HG02885 (cell line): ENCODE measurements at regions not wholly inside any gene's neighbourhood (a gene's known extent, or its start where the extent isn't known, plus 50 kb on each side); places are given as distances from the start of the nearest gene placed in this dataset.
"Not testable (repeated sequence)": the region's sequence is repeated elsewhere in the genome, so short reads cannot be mapped to it uniquely, and the experiment has no call there.

Experiments
- ATAC-seq: cut with Tn5 transposase; IDR thresholded peaks from one replicate; pipeline ENCODE4 v1.9.1; 2021; ENCODE audit warnings: mild to moderate bottlenecking; ENCODE audit not compliant: unreplicated experiment, poor library complexity

DNA sequence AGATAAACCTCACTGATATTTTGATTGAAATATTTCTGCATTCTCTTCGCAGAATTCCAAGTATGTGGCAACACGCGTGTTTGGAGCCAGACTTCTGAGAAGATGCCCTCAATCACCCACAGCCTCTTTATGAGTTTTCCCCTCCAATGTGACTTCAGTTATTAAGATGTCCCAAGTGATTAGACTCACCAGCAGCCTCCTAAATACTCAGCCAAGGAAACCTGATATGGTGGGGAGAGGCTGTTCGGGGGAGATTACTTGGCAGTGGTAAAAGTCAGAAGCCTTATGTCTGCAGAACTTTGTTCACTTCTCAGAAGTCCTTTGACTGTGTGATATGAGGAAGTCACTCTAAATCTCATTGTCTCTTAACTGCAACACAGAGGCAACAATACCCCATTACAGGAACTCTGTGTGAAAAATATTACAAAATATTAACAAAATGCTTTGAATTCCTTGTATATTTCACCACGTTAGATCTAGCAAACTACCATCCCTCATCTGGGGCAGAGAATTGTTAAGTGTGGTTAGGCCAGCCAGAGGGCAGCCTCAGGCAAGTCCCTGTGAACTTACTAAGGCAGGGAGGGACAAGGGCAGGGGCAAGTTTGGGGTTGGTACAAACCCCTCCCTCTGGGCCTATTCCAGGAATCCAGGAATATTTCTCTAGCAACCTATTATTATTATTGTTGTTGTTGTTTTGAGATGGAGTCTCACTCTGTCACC, 151.4 kb upstream of the USP9X start:
- no peak for ATAC-seq

DNA sequence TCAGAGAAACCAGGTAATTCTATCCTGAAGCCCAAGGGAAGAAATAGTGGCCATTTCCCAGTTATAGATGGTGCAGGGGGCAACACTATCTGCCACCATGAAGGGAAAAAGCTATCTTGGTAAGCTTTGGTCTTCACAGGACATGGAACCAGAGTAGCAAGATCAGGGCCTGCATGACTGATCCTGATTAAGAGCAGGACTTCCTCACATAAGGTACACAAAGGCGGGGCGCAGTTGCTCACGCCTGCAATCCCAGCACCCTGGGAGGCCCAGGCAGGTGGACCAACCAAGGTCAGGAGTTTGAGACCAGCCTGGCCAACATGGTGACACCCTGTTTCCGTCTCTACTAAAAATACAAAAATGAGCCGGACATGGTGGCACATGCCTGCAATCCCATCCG, 148.4 kb upstream of the USP9X start:
- no peak for ATAC-seq

DNA sequence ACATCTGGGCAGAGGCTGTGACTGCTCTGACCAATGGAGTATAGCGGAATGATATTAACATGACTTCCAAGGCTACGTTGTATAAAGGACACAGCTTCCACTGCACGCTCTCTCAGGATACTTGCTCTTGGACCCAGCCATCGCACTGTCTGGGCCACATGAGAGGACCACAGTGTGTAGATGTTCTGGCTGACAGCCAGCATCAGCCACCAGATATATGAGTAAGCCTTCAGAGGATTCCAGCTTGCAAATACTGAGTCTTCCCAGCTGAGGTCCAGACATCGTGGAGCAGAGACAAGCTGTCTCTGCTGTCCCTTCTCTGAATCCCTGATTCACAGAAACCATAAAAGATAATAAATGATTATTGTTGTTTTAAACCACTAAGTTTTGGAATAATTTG, 146.8 kb upstream of the USP9X start:
- no peak for ATAC-seq

DNA sequence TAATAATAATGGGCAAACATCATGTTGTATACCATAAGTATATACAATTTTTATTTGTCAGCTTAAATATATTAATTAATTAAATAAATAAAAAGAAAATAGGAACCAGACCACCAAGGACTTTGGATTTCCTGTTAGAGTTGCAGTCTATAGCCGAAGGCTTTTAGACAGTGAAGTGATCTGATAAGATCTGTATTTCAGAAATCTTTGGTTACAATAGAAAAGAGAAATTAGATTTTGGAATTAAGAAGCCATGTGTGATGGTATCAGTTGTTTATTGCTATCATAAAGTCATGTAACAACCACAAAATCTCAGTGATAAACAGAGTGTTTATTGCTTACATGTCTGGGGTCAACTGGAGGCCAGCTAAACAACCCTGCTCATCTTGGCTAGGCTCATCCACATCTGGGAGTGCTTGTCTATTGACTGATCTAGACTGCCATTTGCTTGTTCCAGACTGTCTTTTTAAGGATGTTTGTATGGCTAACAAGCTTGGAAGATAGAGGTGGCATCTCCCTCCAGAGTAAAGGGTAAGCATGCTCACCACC, 142.1 kb upstream of the USP9X start:
- no peak for ATAC-seq

DNA sequence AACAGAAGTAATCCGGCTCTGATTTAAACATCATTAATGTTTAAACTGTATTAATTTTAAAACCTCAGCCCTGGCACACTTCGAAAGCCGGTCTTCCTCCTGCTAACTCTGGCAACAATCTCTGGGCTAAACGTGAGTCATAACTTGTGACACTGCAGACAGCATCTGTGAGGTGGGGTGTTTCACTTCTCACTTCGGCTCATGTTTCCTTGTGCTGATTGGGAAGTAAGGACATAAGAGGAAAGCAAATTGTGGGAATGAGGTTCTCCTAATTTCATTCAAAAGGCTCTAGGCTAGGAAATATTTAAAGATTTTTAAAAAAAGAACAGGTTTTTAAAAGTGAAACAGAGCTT, 139.9 kb upstream of the USP9X start:
- ATAC-seq = peak; percentile 71

DNA sequence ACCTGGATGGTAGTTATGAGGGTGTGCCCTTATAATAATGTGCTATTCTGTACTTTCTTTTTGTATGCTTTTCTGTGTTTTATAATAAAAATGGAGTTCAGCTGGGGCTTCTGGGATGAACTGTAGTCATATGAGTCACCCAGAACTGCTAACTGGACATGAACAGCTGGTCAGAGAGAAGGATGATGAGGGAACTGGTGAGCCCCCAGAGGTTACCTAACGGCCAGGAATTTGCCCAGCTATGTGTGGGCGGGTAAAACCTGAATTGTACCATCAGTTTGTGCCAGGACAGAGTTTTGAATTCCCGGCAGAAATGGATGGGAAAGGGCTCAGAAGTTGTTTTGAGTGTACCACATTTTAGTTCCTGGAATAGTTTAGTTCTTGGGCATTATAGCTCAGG, 138.0 kb upstream of the USP9X start:
- no peak for ATAC-seq

DNA sequence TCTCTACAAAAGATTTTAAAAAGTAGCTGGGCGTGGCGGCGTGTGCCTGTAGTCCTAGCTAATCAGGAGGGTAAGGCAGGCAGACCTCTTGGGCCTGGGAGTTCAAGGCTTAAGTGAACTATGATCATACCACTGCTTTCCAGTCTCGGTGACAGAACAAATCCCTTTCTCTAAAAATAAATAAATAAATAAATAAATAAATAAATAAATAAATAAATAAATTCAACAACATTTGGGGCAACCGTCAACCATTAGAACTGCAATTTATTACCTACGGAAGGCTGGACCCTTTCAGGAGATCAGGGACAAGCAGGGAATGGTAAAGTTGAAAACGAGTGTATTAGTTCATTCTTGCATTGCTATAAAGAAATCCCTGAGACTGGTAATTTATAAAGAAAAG, 136.2 kb upstream of the USP9X start:
- no peak for ATAC-seq

DNA sequence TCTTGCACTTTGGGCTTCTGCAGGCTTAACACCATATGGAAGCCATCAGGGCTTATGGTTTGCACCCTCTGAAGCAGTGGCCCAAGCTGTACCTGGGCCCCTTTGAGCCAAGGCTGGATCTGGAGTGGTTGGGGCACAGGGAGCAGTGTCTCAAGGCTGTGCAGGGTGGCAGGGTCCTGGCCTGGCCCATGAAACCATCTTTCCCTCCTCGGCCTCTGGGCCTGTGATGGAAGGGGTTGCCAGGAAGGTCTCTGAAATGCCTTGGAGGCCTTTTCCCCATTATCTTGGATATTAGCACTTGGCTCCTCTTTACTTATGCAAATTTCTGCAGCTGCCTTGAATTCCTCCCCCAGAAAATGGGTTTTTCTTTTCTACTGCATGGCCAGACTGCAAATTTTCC, 134.7 kb upstream of the USP9X start:
- no peak for ATAC-seq

DNA sequence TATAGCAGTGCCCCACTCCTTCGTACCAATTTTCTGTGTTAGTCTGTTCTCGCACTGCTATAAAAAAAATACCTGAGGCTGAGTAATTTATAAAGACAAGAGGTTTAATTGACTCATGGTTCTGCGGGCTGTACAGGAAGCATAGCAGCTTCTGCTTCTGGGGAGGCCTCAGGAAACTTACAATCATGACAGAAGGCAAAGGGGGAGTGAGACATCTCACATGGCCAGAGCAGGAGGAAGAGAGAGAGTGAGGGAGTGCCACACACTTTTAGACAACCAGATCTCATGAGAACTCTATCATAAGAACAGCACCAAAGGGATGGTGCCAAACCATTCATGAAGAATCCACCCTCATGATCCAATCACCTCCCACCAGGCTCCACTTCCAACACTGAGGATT, 133.8 kb upstream of the USP9X start:
- ATAC-seq = not testable (repeated sequence)

DNA sequence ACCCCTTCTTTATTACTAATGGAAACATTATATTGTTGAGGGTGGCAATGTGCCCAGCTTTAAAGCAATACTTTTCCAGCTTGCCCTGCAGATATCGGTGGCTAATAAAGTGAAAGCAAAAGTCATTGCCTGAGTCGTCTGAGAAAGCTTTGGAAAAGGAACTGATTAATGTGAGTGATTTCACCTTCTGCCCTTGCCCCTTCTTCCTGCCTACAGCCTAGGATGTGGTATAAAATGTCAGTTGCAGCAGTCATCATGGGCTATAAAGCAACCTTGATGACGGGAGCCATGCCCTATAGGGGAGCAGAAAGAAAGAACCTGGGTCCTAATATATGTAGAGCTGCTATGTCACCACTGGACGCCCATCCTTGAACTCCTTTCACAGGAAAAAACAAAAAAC, 132.4 kb upstream of the USP9X start:
- no peak for ATAC-seq

DNA sequence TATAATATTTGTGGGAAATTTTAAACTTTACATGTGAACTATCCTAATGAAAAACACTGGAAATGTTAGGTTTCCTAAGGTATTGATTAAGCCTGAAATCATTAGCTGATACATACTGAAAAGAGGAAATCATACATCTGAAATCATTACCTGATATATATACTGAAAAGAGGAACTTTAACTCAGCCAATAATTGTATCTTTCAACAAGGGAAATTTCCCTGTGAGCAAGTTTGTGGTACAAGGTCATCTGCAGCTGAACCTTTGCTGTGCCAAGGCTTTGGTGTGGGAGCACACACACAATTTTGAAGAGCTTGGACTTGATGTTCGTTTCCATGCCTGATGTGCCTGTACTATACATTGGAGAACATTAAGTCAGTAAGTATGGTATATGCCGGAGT, 131.9 kb upstream of the USP9X start:
- peak; percentile 73 for ATAC-seq

DNA sequence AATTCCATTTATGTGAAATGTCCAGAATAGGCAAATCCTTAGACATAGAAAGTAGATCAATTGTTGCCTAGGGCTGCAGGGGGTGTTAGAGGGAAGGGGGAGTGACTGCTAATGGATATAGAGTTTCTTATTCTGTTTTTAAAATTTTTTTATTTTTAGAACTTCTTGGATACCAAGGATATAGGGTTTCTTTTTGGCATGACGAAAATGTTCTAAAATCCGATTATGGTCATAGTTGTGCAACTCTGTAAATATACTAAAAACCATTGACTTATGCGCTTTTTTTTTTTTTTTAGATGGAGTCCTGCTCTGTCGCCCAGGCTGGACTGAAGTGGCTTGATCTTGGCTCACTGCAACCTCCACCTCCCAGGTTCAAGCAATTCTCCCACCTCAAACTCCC, 125.2 kb upstream of the USP9X start:
- no peak for ATAC-seq

DNA sequence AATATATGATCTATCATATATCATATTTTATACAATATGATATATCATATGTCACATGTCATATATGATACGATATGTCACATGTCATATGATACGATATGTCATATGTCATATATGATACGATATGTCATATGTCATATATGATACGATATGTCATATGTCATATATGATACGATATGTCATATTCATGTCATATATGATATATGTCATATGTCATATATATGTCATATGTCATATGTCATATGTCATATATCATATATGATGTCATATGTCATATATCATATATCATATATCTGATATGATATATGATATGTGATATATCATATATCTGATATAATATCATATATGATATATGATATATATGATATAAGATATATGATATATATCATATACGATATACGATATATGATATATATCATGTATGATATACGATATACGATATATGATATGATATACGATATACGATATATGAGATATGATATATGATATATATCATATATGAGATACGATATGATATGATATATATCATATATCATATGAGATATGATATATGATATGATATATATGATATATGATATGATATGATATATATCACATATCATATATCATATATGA, 122.3 kb upstream of the USP9X start:
- no peak for ATAC-seq

DNA sequence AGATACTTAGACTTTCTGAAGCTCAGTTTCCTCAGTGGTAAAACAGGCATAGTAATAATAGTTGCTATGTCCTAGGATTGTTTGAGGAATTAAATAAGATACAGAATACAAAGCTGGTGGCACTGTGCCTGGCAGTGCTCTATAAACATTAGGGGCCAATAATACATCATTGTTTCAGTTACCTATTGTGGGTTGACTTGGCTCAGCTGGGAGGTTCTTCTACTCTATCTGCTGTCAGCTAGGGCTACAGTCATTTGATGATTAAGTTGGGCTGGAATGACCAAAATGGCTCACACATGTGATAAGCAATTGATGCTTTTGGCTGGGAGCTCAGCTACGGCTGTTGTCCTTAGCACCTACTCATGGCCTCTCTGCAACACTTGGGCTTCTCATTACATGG, 121.2 kb upstream of the USP9X start:
- no peak for ATAC-seq

DNA sequence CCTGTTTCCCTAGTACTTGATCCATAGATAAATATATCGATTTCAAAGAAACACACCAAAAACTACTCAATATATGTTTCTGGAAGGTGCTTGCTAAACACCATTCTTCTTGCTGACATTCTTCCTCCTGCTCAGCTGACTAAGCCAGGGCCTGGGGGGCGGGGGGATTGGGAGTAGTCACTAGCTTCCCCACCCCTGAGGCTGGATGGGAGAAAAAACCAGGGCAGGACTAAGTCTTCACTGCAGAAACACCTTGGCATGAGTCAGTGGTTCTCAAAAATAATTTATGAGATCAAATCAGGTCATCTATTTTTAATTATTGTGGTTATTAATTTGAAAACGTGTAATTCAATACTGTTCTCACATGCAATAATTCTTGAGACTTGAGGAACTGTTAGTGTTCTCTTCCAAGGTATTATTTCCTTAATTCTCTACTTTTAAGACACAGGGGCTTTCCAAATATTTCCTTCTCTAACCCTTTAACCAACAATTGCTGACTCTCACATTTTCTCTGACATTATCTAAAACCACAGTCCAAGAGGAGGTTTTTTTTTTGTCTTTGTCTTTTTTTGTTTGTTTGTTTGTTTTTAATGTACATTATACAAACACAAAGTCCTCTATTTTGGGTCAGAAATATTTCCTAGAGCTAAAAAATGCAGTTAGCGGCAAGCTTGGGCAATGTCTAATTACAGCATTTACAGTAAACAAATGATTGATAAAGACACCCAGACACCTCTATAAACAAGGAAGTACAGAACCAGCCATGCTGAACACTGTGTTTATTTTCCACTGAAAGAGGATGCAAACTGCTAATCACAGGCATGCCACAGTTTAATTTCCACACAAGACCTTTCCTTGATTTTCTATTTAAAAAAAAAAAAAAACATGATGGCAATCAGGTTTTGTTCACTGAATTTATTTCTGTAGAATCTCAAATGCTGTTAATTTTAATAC, 120.3 kb upstream of the USP9X start:
- no peak for ATAC-seq

DNA sequence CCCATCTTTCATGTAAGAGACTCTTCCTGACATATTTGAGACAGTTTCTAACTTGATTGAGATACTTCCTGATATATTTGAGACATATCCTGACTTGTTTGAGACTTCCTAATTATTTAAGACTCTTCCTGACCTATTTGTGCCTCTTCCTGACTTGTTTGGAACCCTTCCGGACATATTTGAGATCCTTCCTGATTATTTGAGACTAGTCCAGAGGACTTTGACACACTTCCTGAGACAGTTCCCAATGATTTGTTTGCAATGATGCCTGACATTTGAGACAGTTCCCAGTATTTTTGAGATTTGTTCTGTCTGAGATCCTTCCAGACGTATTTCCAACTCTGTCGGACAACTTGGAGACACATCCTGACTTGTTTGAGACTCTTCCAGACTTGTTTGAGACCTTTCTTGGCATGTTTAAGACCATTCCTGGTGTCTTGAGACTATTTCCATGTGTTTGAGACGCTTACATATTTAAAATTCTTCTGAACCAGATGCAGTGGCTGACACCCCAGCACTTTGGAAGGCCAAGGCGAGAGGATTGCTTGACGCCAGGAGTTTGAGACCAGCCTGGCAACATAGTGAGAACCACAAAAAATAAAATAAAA, 118.9 kb upstream of the USP9X start:
- no peak for ATAC-seq

DNA sequence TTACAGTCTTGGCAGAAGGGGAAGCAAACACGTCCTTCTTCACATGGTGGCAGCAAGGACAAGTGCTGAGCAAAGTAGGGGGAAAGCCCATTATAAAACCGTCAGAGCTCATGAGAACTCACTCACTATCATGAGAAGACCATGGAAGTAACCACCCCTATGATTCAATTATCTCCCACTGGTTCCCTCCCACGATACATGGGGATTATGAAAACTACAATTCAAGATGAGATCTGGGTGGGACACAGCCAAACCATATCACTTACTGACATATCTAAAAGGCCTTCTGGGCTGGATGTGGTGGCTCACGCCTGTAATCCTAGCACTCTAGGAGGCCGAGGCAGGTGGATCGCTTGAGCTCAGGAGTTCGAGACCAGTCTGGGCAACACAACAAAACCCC, 117.1 kb upstream of the USP9X start:
- ATAC-seq = no peak

DNA sequence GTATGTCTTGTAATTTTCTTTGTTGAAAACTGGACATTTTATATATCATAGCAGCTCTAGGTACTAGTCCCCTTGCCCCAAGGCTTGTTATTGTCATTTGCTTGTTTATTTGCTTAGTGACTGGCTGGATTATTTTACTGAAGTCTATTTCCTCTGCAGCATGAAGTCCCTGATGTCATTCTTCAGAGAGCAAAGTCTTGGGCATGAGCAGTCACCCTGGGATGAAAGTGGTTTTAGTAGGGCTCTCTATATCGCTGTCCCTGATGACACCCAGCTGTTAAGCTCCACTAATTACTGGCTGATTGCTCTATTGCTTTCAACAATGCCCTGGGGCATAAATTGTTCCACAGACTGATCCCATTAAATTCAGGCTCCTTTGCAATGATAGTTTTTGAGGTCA, 113.5 kb upstream of the USP9X start:
- no peak for ATAC-seq

DNA sequence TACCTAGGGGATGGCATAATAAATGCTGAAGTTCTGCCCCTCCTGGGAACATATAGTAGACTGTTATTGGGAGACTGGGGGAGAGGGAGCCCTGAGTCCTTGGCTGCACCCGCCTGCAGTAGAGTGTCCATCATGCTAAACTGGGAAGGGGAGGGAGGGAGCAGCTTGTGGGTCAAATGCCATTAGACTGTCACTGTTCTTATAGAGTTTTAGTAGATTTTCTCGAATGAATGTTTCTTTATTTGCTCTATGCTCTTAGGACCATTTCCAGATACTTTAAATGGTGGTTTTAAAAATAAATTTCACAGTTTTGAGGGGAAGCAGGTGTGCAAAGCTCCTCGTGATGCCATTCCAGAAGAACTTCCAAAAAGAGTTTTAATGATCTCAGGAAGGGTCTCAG, 111.6 kb upstream of the USP9X start:
- no peak for ATAC-seq

DNA sequence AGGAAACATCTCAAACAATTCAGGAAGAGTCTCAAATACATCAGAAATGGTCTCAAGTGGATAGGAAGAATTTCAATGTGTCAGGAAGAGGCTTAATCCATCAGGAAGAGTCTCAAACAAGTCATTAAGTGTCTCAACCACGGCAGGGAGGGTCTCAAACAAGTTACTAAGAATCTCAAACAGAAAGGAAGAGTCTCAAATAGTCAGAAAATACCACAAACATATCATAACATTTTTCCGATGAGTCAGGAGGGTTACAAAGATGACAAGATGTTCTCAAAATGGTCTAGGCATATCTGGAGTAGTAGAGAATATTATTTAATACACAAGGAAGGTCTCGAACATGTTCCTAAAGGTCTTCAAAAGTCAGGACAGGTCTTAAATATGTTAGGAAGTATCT, 109.3 kb upstream of the USP9X start:
- ATAC-seq = no peak

DNA sequence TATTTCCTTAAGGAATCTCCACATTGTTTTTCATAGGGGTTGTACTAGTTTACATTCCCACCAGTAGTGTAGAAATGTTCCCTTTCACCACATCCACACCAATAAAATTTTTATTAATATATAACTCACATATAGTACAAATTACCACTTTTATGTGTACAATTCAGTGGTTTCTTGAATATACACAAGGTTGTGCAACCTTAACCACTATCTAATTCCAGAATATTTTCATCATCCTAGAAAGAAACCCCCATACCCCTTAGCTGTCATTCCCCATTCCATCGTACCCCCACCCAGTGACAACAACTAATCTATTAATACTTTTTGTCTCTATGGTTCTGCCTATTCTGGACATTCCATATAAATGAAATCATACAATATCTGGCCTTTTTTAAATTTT, 108.3 kb upstream of the USP9X start:
- ATAC-seq = no peak
